Skin of body (tissue), 1 donor: ENCODE measurements at regions not wholly inside any gene's neighbourhood (a gene's known extent, or its start where the extent isn't known, plus 50 kb on each side); places are given as distances from the start of the nearest gene placed in this dataset.

ENCODE experiments used
- DNase-seq: peaks from one replicate; lab custom pipeline; 2025; lab: John Stamatoyannopoulos, UW

DNA sequence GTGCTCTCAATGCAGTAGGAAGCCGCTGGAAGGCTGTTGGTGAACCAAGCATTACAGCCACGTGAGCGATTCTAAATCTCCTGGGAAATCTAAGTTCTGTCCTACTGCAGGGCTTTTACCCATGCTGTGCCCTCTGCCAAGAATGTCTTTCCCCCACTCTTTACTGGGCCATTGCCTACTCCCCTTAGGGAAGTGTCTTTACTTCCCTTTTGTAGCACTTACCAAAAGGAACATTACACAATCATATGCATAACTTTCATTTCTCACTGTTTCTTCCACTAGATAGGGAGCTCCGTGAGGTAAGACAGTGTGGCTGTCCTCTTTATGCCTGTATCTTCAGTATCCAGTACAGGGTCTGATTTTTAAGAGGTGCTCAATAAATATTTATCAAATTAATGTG, 241.7 kb upstream of the NR4A3 start:
- no peak for DNase-seq

DNA sequence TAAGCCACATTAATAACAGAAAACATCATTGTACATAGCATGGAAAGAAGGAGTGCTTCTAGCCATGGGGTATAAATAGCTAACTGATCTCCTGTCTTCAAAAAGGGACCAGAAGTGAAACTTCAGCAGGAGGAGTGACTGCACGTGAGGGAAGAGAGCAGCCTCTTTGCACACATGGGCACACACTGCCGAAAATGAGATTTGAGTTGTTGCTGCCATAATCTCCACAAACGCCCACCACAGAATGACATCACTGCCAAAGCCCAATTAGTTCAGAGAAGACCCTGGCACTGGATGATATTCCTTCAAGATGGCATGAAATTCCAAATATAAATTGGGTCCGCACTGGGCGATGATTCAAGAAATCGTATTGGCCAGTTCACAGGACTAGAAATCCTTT, 238.9 kb upstream of the NR4A3 start:
- no peak for DNase-seq

DNA sequence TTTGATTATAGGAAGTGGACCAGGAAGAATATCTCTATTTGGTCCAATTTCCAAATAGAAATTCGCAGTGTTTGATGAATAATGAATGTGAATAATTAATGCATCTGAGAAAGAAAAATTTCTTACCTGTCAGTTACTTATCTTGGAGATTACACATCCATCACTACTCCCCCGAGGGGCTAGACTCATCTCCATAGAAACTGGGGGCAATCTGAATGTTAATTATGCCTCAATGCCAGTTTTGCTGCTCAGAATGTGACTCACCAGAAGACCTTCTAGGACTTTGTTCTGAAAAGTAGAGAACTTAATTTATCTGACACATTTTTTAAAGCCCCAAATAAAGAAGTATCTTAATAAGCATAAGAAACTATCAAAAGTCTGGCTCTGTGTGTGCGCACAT, 233.4 kb upstream of the NR4A3 start:
- DNase-seq, result no peak

DNA sequence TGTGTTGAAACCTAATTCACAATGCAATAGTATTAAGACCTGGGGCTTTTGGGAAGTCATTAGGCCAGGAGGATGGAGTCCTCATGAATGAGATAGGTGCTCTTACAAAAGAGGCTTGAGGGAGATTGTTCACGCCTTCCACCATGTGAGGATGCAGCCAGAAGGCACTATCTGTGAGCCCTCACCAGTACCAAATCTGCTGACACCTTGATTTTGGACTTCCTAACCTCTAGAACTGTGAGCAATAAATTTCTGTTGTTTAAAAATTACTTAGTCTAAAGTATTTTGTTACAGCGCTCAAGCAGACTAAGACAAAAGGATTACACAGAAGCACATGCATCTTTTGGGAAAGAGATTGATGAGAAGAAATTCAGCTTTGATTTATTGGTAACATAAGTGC, 232.9 kb upstream of the NR4A3 start:
- DNase-seq, result no peak

- DNase-seq, result no peak
Measured at GRCh38 chr9:99590410-99590809, 231.3 kb upstream of the NR4A3 start.

- no peak for DNase-seq
Measured at GRCh38 chr9:99590840-99591239, 230.8 kb upstream of the NR4A3 start.

- no peak for DNase-seq
Measured at GRCh38 chr9:99591770-99592169, 229.9 kb upstream of the NR4A3 start.

GRCh38 chr9:99592834-99593574, 228.7 kb upstream of the NR4A3 start:
- DNase-seq, result no peak

- no peak for DNase-seq
Measured at GRCh38 chr9:99593610-99594009, 228.1 kb upstream of the NR4A3 start.

DNA sequence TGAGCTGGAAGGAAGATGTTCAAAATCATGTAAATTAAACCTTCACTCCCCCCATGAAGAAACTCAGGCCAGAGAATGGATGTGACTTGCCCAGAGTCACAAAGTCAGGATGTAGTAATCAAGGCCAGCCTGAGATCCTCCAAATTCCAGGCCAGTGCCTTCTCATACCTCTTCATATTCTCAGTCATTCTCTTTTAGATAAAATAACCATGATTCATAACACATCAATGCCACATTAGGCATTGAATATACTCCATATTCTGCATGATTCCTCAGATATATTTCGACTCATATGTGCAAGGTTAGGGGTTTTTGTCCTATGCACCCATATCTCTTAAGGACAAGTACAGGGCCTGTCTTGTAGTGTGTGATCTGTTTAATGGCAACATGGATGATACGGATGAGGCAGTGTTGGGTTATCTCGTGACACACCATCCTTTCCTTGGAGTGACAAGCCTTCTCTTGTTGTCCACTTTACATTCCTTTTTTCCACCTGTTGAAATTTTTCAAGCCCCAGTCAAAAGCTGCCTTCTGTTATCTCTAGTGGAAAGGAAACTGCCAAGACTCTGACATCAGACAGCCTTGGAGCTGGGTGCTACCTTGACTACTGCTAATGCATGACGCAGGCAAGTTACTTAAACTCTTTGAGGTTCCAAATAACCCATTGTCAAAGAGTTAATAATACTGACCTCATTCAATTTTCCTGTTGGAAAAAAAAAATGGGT, 227.5 kb upstream of the NR4A3 start:
- DNase-seq, result no peak

GRCh38 chr9:99595796-99596195, 225.9 kb upstream of the NR4A3 start:
- DNase-seq, result no peak

DNA sequence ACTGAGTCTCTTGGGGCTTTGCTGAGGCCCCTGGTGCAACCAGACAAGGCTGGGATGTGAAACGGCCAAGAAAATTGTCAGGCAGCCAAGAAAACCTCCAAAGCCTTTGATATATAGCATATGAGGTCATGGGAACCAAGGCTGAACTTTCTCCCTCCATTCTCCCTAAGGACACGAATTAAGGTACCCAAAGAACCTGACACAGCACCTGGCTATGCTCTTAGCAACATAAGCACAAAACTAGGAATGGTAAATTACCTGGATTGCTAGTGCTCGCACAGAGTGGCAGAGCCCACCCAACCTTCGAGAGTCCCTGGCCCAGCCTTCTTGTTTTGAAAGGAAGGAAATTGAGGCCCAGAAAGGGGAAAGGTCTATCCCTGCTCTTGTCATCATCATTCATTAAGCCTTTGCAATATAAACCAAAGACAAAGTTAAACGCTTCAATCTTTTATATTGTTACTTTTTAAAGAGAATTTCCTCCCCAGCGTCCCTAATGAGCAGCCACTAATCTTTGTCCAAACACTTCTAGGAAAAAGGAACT, 220.0 kb upstream of the NR4A3 start:
- no peak for DNase-seq

- DNase-seq, result no peak
Measured at GRCh38 chr9:99602854-99603253, 218.8 kb upstream of the NR4A3 start.

DNA sequence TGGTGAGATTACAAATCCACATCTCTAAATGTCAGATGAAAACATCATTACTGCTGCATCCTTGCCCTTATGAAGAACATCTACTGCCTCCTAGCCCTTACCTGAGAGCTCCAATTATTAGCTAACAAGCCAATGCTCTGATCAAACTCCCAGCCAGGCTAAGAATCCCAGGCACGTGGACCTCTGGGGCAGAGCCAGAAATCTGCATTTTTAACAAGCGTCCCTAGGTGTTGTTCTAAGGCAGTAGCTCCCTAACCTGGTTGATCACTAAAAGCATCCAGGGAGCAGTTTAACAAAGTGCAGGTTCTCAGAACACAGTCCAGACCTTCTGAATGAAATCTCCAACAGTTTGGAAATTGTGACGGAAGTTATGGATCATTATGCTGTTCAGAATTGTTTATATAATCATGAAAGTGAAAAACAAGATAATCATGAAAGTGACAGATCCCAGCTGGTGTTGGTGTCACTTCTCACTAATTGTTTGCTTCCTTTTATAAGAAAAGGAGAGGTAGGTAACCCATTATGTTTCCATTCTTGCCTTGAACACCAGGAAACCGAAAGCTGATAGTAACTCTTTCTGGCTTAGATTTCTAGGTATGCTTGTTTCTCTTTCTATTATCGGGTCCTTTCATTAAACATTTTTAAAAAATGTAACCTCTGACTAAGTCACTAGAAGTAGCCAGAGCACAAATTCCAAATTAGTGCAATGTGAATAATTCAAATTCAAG, 216.5 kb upstream of the NR4A3 start:
- no peak for DNase-seq

DNA sequence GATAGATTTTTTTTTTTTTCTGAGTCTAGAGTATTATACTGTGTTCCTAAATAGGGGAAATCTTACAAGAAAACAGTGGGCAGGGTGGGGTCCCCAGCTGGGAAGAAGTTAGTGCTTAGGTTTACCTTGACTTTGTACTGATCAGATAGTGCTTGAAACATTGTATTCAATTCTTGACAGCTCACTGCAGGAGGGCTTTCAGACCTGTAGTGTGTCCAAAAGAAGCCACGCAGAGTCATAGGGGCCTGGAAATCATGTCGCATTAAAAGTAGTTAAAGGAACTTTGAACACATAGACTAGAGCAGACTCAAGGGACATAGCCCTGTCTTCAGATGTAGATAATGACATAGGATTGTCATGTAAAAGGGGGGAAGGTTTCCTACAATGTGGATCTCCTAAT, 215.4 kb upstream of the NR4A3 start:
- no peak for DNase-seq

DNA sequence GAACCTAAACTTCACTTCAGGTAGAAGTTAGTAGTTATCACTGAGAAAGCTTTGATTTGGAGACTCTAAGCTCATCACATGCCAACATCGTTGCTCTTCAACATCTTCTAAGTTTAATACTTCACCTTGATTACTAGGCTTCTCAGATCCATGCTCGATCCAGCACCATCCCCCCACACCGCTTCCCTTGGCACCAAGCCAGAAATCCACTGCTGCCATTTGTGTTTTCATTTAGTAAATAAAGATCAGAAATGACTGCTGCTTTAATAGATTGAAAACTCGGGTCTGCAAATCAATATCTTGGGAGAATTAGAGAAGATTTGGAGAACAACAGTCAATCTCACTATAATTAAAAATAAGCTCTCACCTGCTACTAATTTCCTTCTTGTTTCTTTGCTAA, 214.7 kb upstream of the NR4A3 start:
- no peak for DNase-seq

DNA sequence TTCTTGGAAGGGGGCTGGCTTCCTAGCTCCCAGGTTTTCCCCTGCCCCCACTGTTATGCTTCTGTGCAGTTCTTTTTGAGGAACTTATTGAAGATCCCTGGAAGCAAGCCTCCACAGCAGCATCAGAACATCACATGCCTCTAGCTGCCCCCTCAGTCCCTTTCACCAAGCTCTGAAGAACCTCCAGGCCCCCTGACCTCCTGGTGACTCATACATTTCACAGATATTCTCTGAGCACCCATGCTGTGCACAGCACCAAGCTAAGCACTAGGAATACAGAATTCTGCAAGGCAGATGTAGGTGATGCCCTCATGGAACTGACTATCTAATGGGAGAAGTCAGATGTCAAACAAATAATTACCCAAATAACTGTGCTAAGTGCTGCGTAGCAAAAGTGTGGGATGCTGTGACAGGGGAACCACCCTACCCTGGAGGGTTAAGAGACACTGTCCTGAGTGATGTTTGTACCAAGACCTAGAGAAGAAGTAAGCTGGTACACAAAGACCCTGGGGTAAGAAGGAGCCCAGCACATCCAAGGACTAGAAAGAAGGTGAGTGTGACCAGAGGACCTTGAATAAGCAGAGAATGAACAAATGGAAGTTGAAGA, 213.7 kb upstream of the NR4A3 start:
- no peak for DNase-seq

DNA sequence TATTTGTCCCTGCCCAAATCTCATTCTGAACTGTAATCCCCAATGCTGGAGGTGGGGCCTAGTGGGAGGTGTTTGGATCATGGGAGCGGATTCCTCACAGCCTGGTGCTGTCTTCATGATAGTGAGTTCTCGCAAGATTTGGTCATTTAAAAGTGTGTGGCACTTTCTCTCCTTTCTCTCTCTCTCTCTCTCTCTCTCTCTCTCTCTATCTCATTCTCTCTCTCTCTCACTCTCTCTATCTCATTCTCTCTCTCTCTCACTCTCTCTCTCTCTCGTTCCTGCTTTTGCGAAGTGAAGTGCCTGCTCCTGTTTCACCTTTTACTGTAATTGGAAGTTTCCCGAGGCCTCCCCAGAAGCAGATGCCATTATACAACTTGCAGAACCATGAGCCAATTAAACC, 207.3 kb upstream of the NR4A3 start:
- DNase-seq, result no peak

- DNase-seq, result no peak
Measured at GRCh38 chr9:99621040-99621439, 200.6 kb upstream of the NR4A3 start.

DNA sequence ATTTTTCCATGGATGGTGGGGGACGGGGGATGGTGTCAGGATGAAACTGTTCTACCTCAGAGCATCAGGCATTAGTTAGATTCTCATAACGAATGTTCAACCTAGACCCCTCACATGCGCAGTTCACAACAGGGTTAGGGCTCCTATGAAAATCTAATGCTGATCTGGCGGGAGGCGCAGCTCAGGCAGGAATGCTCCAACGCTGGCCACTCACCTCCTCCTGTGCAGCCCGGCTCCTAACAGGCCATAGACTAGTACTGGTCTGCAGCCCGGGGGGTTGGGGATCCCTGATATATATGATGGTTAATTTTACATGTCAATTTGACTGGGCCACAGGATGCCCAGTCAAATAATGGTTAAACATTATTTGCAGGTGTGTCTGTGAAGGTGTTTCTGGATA, 199.0 kb upstream of the NR4A3 start:
- no peak for DNase-seq

DNA sequence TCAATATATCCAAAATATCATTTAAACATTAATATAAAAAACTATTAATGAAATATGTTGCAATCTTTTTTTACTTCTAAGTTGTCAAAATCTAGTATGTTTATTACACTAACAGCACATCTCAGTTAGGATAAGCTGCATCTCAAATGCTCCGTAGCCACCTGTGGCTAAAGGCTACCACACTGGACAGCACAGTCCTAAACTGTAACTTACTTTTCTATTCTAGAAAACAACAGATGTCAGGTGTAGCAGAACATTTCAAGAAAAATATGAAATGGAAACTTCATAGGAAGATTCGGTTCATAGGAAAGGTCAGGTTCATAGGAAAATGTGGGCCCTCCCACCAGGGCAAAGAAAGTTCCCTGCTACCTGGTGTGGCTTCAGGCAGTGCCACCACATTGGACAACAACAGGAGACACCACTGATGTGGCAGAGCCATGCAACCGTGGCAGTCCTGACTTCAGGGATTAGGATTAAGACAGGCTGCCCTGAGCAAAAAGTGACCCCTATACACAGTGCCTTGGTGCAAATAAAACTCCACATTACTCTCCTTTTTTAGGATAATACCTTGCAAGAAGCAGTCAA, 197.8 kb upstream of the NR4A3 start:
- no peak for DNase-seq
